ENCODE measurements at regions not wholly inside any gene's neighbourhood (a gene's known extent, or its start where the extent isn't known, plus 50 kb on each side); places are given as distances from the start of the nearest gene placed in this dataset.

DNA sequence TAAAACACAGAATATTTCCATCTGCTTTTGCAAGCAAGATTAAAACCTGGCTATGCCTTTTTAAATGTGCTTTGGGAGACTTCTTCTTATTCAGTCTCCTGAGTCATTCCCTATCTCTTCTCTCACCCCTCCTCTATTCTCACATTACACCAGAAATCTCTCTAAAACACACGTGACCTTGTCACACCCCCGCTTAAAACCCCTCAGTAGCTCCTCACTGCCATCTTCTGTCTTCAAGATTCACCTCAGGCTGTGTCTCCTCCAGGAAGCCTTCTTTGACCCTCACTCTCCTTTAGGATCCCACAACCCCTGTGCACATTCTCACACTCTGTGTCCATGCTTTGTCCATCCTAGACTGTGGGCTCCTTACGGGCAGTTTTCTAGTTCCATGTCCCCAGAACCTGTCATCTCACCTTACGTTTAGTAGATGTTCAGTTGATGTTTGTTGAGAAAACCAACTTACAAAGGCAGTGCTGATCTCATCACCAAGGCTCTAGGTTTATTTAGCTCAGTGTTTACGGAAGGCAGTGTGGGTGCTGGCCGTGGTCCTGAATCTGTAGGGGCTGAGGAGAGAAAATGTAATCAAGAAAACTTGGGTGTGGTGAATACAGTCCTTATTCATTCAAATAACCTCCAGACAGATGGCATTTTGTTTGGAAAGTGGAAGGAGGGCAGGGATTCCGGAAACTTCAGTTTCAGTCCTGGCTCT lies 143.5 kb downstream of the DMRTA2 start (continued):
- TF ChIP-seq, protein P1, sequence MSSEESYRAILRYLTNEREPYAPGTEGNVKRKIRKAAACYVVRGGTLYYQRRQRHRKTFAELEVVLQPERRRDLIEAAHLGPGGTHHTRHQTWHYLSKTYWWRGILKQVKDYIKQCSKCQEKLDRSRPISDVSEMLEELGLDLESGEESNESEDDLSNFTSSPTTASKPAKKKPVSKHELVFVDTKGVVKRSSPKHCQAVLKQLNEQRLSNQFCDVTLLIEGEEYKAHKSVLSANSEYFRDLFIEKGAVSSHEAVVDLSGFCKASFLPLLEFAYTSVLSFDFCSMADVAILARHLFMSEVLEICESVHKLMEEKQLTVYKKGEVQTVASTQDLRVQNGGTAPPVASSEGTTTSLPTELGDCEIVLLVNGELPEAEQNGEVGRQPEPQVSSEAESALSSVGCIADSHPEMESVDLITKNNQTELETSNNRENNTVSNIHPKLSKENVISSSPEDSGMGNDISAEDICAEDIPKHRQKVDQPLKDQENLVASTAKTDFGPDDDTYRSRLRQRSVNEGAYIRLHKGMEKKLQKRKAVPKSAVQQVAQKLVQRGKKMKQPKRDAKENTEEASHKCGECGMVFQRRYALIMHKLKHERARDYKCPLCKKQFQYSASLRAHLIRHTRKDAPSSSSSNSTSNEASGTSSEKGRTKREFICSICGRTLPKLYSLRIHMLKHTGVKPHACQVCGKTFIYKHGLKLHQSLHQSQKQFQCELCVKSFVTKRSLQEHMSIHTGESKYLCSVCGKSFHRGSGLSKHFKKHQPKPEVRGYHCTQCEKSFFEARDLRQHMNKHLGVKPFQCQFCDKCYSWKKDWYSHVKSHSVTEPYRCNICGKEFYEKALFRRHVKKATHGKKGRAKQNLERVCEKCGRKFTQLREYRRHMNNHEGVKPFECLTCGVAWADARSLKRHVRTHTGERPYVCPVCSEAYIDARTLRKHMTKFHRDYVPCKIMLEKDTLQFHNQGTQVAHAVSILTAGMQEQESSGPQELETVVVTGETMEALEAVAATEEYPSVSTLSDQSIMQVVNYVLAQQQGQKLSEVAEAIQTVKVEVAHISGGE (tag by site-specific recombination; conservative IDR thresholded peaks at IDR 0.05; ENCODE audit: low read depth), result no peak
- TF ChIP-seq ZSCAN30 (tag by site-specific recombination; IDR thresholded peaks at IDR 0.05), result no peak
- TF ChIP-seq, protein P2, sequence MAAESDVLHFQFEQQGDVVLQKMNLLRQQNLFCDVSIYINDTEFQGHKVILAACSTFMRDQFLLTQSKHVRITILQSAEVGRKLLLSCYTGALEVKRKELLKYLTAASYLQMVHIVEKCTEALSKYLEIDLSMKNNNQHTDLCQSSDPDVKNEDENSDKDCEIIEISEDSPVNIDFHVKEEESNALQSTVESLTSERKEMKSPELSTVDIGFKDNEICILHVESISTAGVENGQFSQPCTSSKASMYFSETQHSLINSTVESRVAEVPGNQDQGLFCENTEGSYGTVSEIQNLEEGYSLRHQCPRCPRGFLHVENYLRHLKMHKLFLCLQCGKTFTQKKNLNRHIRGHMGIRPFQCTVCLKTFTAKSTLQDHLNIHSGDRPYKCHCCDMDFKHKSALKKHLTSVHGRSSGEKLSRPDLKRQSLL (tag by site-specific recombination; IDR thresholded peaks at IDR 0.05), result peak; percentile 10; the same call in 1 of the 2 replicates
- TF ChIP-seq, protein P3, sequence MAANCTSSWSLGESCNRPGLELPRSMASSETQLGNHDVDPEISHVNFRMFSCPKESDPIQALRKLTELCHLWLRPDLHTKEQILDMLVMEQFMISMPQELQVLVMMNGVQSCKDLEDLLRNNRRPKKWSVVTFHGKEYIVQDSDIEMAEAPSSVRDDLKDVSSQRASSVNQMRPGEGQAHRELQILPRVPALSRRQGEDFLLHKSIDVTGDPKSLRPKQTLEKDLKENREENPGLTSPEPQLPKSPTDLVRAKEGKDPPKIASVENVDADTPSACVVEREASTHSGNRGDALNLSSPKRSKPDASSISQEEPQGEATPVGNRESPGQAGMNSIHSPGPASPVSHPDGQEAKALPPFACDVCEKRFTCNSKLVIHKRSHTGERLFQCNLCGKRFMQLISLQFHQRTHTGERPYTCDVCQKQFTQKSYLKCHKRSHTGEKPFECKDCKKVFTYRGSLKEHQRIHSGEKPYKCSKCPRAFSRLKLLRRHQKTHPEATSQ (tag by site-specific recombination; IDR thresholded peaks at IDR 0.05), result no peak
- TF ChIP-seq, protein P4, sequence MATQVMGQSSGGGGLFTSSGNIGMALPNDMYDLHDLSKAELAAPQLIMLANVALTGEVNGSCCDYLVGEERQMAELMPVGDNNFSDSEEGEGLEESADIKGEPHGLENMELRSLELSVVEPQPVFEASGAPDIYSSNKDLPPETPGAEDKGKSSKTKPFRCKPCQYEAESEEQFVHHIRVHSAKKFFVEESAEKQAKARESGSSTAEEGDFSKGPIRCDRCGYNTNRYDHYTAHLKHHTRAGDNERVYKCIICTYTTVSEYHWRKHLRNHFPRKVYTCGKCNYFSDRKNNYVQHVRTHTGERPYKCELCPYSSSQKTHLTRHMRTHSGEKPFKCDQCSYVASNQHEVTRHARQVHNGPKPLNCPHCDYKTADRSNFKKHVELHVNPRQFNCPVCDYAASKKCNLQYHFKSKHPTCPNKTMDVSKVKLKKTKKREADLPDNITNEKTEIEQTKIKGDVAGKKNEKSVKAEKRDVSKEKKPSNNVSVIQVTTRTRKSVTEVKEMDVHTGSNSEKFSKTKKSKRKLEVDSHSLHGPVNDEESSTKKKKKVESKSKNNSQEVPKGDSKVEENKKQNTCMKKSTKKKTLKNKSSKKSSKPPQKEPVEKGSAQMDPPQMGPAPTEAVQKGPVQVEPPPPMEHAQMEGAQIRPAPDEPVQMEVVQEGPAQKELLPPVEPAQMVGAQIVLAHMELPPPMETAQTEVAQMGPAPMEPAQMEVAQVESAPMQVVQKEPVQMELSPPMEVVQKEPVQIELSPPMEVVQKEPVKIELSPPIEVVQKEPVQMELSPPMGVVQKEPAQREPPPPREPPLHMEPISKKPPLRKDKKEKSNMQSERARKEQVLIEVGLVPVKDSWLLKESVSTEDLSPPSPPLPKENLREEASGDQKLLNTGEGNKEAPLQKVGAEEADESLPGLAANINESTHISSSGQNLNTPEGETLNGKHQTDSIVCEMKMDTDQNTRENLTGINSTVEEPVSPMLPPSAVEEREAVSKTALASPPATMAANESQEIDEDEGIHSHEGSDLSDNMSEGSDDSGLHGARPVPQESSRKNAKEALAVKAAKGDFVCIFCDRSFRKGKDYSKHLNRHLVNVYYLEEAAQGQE (tag by site-specific recombination; IDR thresholded peaks at IDR 0.05), result peak; percentile 97
- TF ChIP-seq ZNF423 (tag by site-specific recombination; IDR thresholded peaks at IDR 0.05), result no peak
- TF ChIP-seq ZNF433 (tag by site-specific recombination; IDR thresholded peaks at IDR 0.05; ENCODE audit: low read depth), result no peak

DNA sequence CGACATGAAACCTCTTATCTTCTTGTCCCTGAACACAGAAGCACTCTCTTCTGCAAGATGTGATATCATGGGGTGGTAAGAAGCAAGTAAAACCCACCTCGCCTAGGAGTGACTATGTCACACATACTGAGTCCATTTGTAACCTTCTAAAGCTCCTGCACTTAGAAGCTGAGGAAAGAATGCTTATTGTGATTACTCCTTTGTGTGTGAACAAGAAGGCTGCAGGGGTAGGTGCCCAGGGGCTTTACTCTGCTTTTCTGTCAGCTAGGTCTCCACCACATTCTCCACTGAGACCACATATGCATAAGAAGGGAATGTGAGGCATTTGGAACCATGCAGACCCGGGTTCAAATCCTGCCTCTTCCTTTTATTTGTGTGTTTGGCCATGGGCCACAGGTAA lies 144.3 kb downstream of the DMRTA2 start:
- Histone ChIP-seq H3K27ac (ENCODE audit: extremely low read depth, low read depth, low read length) (no peak overlapping the region), H3K9me3 (ENCODE audit: control insufficient read depth, insufficient read depth, low read depth, low read length) (no peaks in the 10 kb centered on the region), H3K36me3 (ENCODE audit: control insufficient read depth in 2 of 2, insufficient read depth in 1 of 2, low read length in 2 of 2) (no peaks in the 10 kb centered on the region), H3K4me3 (ENCODE audit: low read depth, low read length) (no peak overlapping the region), H3K4me1 (ENCODE audit: control insufficient read depth, insufficient read depth, low read length) (no peaks in the 10 kb centered on the region)
- POLR2A ChIA-PET, result no interaction called here
- CTCF ChIA-PET, result interaction anchor here (1.8 kb wide), 1 partner anchor 70 kb away, joined by 4 read pairs; no protein-coding TSS in a partner anchor
- TF ChIP-seq KLF7 (tag by site-specific recombination; IDR thresholded peaks at IDR 0.05; ENCODE audit: borderline replicate concordance) (no peak), ZNF48 (tag by site-specific recombination; IDR thresholded peaks at IDR 0.05) (no peak), ZNF837 (tag by site-specific recombination; IDR thresholded peaks at IDR 0.05) (no peak), ZEB2 (tag by site-specific recombination; IDR thresholded peaks at IDR 0.05) (no peak), PRDM1 (tag by site-specific recombination; IDR thresholded peaks at IDR 0.05) (no peak), TRIM28 (IDR thresholded peaks at IDR 0.05; ENCODE audit: borderline replicate concordance, low read length) (no peak), ZNF791 (tag by site-specific recombination; IDR thresholded peaks at IDR 0.05) (no peak), ZNF121 (tag by site-specific recombination; IDR thresholded peaks at IDR 0.05) (no peak), ZNF211 (tag by site-specific recombination; IDR thresholded peaks at IDR 0.05; ENCODE audit: low read depth) (no peak)
- TF ChIP-seq, protein P5, sequence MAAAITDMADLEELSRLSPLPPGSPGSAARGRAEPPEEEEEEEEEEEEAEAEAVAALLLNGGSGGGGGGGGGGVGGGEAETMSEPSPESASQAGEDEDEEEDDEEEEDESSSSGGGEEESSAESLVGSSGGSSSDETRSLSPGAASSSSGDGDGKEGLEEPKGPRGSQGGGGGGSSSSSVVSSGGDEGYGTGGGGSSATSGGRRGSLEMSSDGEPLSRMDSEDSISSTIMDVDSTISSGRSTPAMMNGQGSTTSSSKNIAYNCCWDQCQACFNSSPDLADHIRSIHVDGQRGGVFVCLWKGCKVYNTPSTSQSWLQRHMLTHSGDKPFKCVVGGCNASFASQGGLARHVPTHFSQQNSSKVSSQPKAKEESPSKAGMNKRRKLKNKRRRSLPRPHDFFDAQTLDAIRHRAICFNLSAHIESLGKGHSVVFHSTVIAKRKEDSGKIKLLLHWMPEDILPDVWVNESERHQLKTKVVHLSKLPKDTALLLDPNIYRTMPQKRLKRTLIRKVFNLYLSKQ (tag by site-specific recombination; IDR thresholded peaks at IDR 0.05; ENCODE audit: borderline replicate concordance), result no peak
- TF ChIP-seq, protein P1 (tag by site-specific recombination; conservative IDR thresholded peaks at IDR 0.05; ENCODE audit: low read depth), result no peak
- TF ChIP-seq, protein P6, sequence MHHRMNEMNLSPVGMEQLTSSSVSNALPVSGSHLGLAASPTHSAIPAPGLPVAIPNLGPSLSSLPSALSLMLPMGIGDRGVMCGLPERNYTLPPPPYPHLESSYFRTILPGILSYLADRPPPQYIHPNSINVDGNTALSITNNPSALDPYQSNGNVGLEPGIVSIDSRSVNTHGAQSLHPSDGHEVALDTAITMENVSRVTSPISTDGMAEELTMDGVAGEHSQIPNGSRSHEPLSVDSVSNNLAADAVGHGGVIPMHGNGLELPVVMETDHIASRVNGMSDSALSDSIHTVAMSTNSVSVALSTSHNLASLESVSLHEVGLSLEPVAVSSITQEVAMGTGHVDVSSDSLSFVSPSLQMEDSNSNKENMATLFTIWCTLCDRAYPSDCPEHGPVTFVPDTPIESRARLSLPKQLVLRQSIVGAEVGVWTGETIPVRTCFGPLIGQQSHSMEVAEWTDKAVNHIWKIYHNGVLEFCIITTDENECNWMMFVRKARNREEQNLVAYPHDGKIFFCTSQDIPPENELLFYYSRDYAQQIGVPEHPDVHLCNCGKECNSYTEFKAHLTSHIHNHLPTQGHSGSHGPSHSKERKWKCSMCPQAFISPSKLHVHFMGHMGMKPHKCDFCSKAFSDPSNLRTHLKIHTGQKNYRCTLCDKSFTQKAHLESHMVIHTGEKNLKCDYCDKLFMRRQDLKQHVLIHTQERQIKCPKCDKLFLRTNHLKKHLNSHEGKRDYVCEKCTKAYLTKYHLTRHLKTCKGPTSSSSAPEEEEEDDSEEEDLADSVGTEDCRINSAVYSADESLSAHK (tag by site-specific recombination; IDR thresholded peaks at IDR 0.05), result no peak
